Stimulated activated naive CD8-positive, alpha-beta T cell treated with anti-CD3 and anti-CD28 coated beads, Interleukin-15, Interleukin-2, amounts not matched to agents 100 ng/mL and 50 ng/mL, for 24 hours (primary cell): ENCODE measurements at regions not wholly inside any gene's neighbourhood (a gene's known extent, or its start where the extent isn't known, plus 50 kb on each side); places are given as distances from the start of the nearest gene placed in this dataset.
A peak's percentile ranks its signal among the peaks of the same experiment; 100 is the strongest.

Experiments
- H3K27ac Mint-ChIP-seq: one replicate; pipeline ENCODE4 v1.8.0; 2021; ENCODE audit warnings: mild to moderate bottlenecking, mixed read lengths
- H3K27me3 Mint-ChIP-seq: one replicate; pipeline ENCODE4 v1.8.0; 2021; ENCODE audit warnings: mixed read lengths
- H3K36me3 Mint-ChIP-seq: one replicate; pipeline ENCODE4 v1.8.0; 2021; ENCODE audit warnings: low read depth, mixed read lengths
- H3K4me1 Mint-ChIP-seq: one replicate; pipeline ENCODE4 v1.8.0; 2021; ENCODE audit warnings: low read depth, mixed read lengths
- H3K4me3 Mint-ChIP-seq: one replicate; pipeline ENCODE4 v1.8.0; 2021; ENCODE audit warnings: mild to moderate bottlenecking, mixed read lengths
- H3K9me3 Mint-ChIP-seq: one replicate; pipeline ENCODE4 v1.8.0; 2021; ENCODE audit warnings: mixed read lengths

GRCh38 chr3:102060814-102061213 is 211.5 kb downstream of the NFKBIZ start:
- Mint-ChIP-seq H3K4me3 (no peak overlapping the region), H3K4me1 (peaks cover 41% of the 10 kb centered on the region), H3K27ac (peak overlapping the region; percentile 19), H3K27me3 (no peaks in the 10 kb centered on the region), H3K9me3 (peaks cover 5% of the 10 kb centered on the region), H3K36me3 (no peaks in the 10 kb centered on the region)

- Mint-ChIP-seq H3K4me1 (peaks cover 38% of the 10 kb centered on the region), H3K27ac (no peak overlapping the region), H3K4me3 (no peak overlapping the region), H3K27me3 (no peaks in the 10 kb centered on the region), H3K36me3 (no peaks in the 10 kb centered on the region), H3K9me3 (no peaks in the 10 kb centered on the region)
Measured at GRCh38 chr3:102063572-102063971, 214.3 kb downstream of the NFKBIZ start.

- Mint-ChIP-seq H3K36me3 (no peaks in the 10 kb centered on the region), H3K9me3 (no peaks in the 10 kb centered on the region), H3K27me3 (no peaks in the 10 kb centered on the region), H3K27ac (no peak overlapping the region), H3K4me3 (no peak overlapping the region), H3K4me1 (peaks cover 37% of the 10 kb centered on the region)
Measured at GRCh38 chr3:102066470-102066869, 217.2 kb downstream of the NFKBIZ start.

GRCh38 chr3:102068327-102068726 is 219.0 kb downstream of the NFKBIZ start:
- H3K4me3 Mint-ChIP-seq, result peak overlapping the region; percentile 24
- no peaks in the 10 kb centered on the region for H3K9me3 Mint-ChIP-seq
- H3K4me1 Mint-ChIP-seq, result peaks cover 37% of the 10 kb centered on the region
- no peaks in the 10 kb centered on the region for H3K36me3 Mint-ChIP-seq
- no peaks in the 10 kb centered on the region for H3K27me3 Mint-ChIP-seq
- peak overlapping the region; percentile 93 for H3K27ac Mint-ChIP-seq

GRCh38 chr3:102068736-102069135 is 219.4 kb downstream of the NFKBIZ start:
- peak overlapping the region; percentile 93 for H3K27ac Mint-ChIP-seq

GRCh38 chr3:102069211-102069662 is 219.9 kb downstream of the NFKBIZ start:
- H3K36me3 Mint-ChIP-seq, result no peaks in the 10 kb centered on the region
- no peak overlapping the region for H3K4me3 Mint-ChIP-seq
- H3K27ac Mint-ChIP-seq, result peak overlapping the region; percentile 93
- H3K27me3 Mint-ChIP-seq, result no peaks in the 10 kb centered on the region
- no peaks in the 10 kb centered on the region for H3K9me3 Mint-ChIP-seq
- H3K4me1 Mint-ChIP-seq, result peaks cover 37% of the 10 kb centered on the region

More at GRCh38 chr3:102068736-102069135, 219.4 kb downstream of the NFKBIZ start:
- Mint-ChIP-seq H3K4me3 (peak overlapping the region; percentile 24), H3K27me3 (no peaks in the 10 kb centered on the region), H3K9me3 (no peaks in the 10 kb centered on the region), H3K36me3 (no peaks in the 10 kb centered on the region), H3K4me1 (peaks cover 37% of the 10 kb centered on the region)

- Mint-ChIP-seq H3K27ac (no peak overlapping the region), H3K4me1 (peaks cover 29% of the 10 kb centered on the region), H3K27me3 (no peaks in the 10 kb centered on the region), H3K4me3 (no peak overlapping the region), H3K36me3 (no peaks in the 10 kb centered on the region), H3K9me3 (peaks cover 4% of the 10 kb centered on the region)
Measured at GRCh38 chr3:102074946-102075345, 225.6 kb downstream of the NFKBIZ start.

GRCh38 chr3:102078401-102078800 is 229.1 kb downstream of the NFKBIZ start:
- Mint-ChIP-seq H3K4me3 (no peak overlapping the region), H3K27me3 (no peaks in the 10 kb centered on the region), H3K9me3 (peaks cover 12% of the 10 kb centered on the region), H3K27ac (no peak overlapping the region), H3K36me3 (no peaks in the 10 kb centered on the region), H3K4me1 (peaks cover 44% of the 10 kb centered on the region)

GRCh38 chr3:102078854-102079808 is 229.8 kb downstream of the NFKBIZ start:
- Mint-ChIP-seq H3K4me3 (no peak overlapping the region), H3K27me3 (no peaks in the 10 kb centered on the region), H3K9me3 (peaks cover 14% of the 10 kb centered on the region), H3K27ac (peak overlapping the region; percentile 75), H3K4me1 (peaks cover 46% of the 10 kb centered on the region), H3K36me3 (no peaks in the 10 kb centered on the region)

- Mint-ChIP-seq H3K4me1 (peaks cover 51% of the 10 kb centered on the region), H3K9me3 (peaks cover 18% of the 10 kb centered on the region), H3K27me3 (no peaks in the 10 kb centered on the region), H3K4me3 (no peak overlapping the region), H3K27ac (peak overlapping the region; percentile 75), H3K36me3 (no peaks in the 10 kb centered on the region)
Measured at GRCh38 chr3:102079809-102080197, 230.5 kb downstream of the NFKBIZ start.

- H3K27ac Mint-ChIP-seq, result no peak overlapping the region
Measured at GRCh38 chr3:102081572-102082289, 232.4 kb downstream of the NFKBIZ start.

GRCh38 chr3:102083473-102083872 is 234.2 kb downstream of the NFKBIZ start:
- Mint-ChIP-seq H3K9me3 (peaks cover 19% of the 10 kb centered on the region), H3K4me3 (no peak overlapping the region), H3K36me3 (no peaks in the 10 kb centered on the region), H3K4me1 (peaks cover 57% of the 10 kb centered on the region), H3K27me3 (no peaks in the 10 kb centered on the region), H3K27ac (no peak overlapping the region)

More at GRCh38 chr3:102081572-102082289, 232.4 kb downstream of the NFKBIZ start:
- Mint-ChIP-seq H3K27me3 (no peaks in the 10 kb centered on the region), H3K4me1 (peaks cover 62% of the 10 kb centered on the region), H3K9me3 (peaks cover 23% of the 10 kb centered on the region), H3K4me3 (no peak overlapping the region), H3K36me3 (no peaks in the 10 kb centered on the region)

- Mint-ChIP-seq H3K27ac (no peak overlapping the region), H3K9me3 (peaks cover 19% of the 10 kb centered on the region), H3K36me3 (no peaks in the 10 kb centered on the region), H3K27me3 (no peaks in the 10 kb centered on the region), H3K4me3 (no peak overlapping the region), H3K4me1 (peaks cover 52% of the 10 kb centered on the region)
Measured at GRCh38 chr3:102084006-102084405, 234.7 kb downstream of the NFKBIZ start.

- H3K4me3 Mint-ChIP-seq, result no peak overlapping the region
- no peak overlapping the region for H3K27ac Mint-ChIP-seq
- peaks cover 45% of the 10 kb centered on the region for H3K4me1 Mint-ChIP-seq
- no peaks in the 10 kb centered on the region for H3K27me3 Mint-ChIP-seq
- H3K9me3 Mint-ChIP-seq, result peaks cover 19% of the 10 kb centered on the region
- no peaks in the 10 kb centered on the region for H3K36me3 Mint-ChIP-seq
Measured at GRCh38 chr3:102084704-102085103, 235.4 kb downstream of the NFKBIZ start.
